NOMO-1 treated with DMSO at 0.1 percent for 48 hours (cell line): ENCODE measurements at regions not wholly inside any gene's neighbourhood (a gene's known extent, or its start where the extent isn't known, plus 50 kb on each side); places are given as distances from the start of the nearest gene placed in this dataset.

ENCODE experiments used
- DNase-seq: peaks from one replicate; lab custom pipeline; 2025; ENCODE audit not compliant: unreplicated experiment; lab: John Stamatoyannopoulos, UW

- DNase-seq, result no peak
Measured at GRCh38 chr4:54929459-54929858, 195.9 kb downstream of the KDR start.

GRCh38 chr4:54924891-54925290, 200.5 kb downstream of the KDR start:
- DNase-seq, result no peak

- DNase-seq, result no peak
Measured at GRCh38 chr4:54915276-54915675, 210.1 kb downstream of the KDR start.

- no peak for DNase-seq
Measured at GRCh38 chr4:54914781-54915180, 210.6 kb downstream of the KDR start.

GRCh38 chr4:54913751-54914526, 211.5 kb downstream of the KDR start:
- DNase-seq, result no peak

- DNase-seq, result no peak
Measured at GRCh38 chr4:54912155-54912554, 213.2 kb downstream of the KDR start.

GRCh38 chr4:54909961-54910360, 215.4 kb downstream of the KDR start:
- DNase-seq, result no peak

GRCh38 chr4:54908763-54909162, 216.6 kb downstream of the KDR start:
- no peak for DNase-seq

- no peak for DNase-seq
Measured at GRCh38 chr4:54904953-54905352, 220.4 kb downstream of the KDR start.

GRCh38 chr4:54902976-54903375, 222.4 kb downstream of the KDR start:
- no peak for DNase-seq

GRCh38 chr4:54902271-54902670, 223.1 kb downstream of the KDR start:
- no peak for DNase-seq

- no peak for DNase-seq
Measured at GRCh38 chr4:54901202-54901601, 224.2 kb downstream of the KDR start.

GRCh38 chr4:54898656-54899340, 226.6 kb downstream of the KDR start:
- DNase-seq, result no peak

GRCh38 chr4:54898056-54898562, 227.3 kb downstream of the KDR start:
- DNase-seq, result no peak

- DNase-seq, result no peak
Measured at GRCh38 chr4:54897590-54897989, 227.8 kb downstream of the KDR start.

GRCh38 chr4:54882616-54883015, 224.9 kb downstream of the KIT start:
- no peak for DNase-seq

GRCh38 chr4:54879576-54879975, 221.8 kb downstream of the KIT start:
- DNase-seq, result no peak

GRCh38 chr4:54877006-54877405, 219.2 kb downstream of the KIT start:
- DNase-seq, result no peak

- no peak for DNase-seq
Measured at GRCh38 chr4:54872261-54872660, 214.5 kb downstream of the KIT start.

- no peak for DNase-seq
Measured at GRCh38 chr4:54863571-54864255, 206.0 kb downstream of the KIT start.

GRCh38 chr4:54861201-54861600, 203.4 kb downstream of the KIT start:
- DNase-seq, result no peak
